ENCODE measurements at regions not wholly inside any gene's neighbourhood (a gene's known extent, or its start where the extent isn't known, plus 50 kb on each side); places are given as distances from the start of the nearest gene placed in this dataset.

GRCh38 chr2:117718048-117718447 is 96.4 kb upstream of the DDX18 start:
- no TSS peak for BruUV-seq (replicated peaks)
- H3K4me1 ChIP-seq (ENCODE audit: control insufficient read depth in 1 of 2, insufficient read depth in 2 of 2, low read length in 2 of 2), result no peaks in the 10 kb centered on the region
- intact Hi-C loops (cut with micrococcal nuclease), result no loop called here
- no peaks in the 10 kb centered on the region for H3K9me3 ChIP-seq (ENCODE audit: control insufficient read depth in 1 of 2, insufficient read depth in 1 of 2, low read depth in 1 of 2, low read length in 2 of 2)
- H3K9ac ChIP-seq (ENCODE audit: low read length), result no peak overlapping the region
- ChIA-PET CTCF (no interaction called here), POLR2A (no interaction called here), RAD21 (ENCODE audit: low non-redundant PET in 1 of 2, low total read pairs in 2 of 2, uncharacterized antibody in 2 of 2, unreplicated experiment in 2 of 2) (no interaction called here)
- no peaks in the 10 kb centered on the region for H3K27me3 ChIP-seq (ENCODE audit: insufficient read depth, low read length)
- H4K20me1 ChIP-seq (ENCODE audit: insufficient read depth), result no peaks in the 10 kb centered on the region
- no peaks in the 10 kb centered on the region for H3K9me2 ChIP-seq (ENCODE audit: insufficient read depth)
- no peaks in the 10 kb centered on the region for H3K79me2 ChIP-seq (ENCODE audit: insufficient read depth, low read length)
- TF ChIP-seq, protein P1, sequence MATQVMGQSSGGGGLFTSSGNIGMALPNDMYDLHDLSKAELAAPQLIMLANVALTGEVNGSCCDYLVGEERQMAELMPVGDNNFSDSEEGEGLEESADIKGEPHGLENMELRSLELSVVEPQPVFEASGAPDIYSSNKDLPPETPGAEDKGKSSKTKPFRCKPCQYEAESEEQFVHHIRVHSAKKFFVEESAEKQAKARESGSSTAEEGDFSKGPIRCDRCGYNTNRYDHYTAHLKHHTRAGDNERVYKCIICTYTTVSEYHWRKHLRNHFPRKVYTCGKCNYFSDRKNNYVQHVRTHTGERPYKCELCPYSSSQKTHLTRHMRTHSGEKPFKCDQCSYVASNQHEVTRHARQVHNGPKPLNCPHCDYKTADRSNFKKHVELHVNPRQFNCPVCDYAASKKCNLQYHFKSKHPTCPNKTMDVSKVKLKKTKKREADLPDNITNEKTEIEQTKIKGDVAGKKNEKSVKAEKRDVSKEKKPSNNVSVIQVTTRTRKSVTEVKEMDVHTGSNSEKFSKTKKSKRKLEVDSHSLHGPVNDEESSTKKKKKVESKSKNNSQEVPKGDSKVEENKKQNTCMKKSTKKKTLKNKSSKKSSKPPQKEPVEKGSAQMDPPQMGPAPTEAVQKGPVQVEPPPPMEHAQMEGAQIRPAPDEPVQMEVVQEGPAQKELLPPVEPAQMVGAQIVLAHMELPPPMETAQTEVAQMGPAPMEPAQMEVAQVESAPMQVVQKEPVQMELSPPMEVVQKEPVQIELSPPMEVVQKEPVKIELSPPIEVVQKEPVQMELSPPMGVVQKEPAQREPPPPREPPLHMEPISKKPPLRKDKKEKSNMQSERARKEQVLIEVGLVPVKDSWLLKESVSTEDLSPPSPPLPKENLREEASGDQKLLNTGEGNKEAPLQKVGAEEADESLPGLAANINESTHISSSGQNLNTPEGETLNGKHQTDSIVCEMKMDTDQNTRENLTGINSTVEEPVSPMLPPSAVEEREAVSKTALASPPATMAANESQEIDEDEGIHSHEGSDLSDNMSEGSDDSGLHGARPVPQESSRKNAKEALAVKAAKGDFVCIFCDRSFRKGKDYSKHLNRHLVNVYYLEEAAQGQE (IDR thresholded peaks at IDR 0.05; ENCODE audit: low read depth), result no peak
- TF ChIP-seq ZNF274 (IDR thresholded peaks at IDR 0.05; ENCODE audit: low read depth, low read length), result no peak
- TF ChIP-seq MAX (IDR thresholded peaks at IDR 0.05), result no peak
- H2AFZ ChIP-seq (ENCODE audit: low read depth, low read length, poor library complexity, severe bottlenecking), result no peak overlapping the region
- H3K4me3 ChIP-seq (replicated peaks in 1 of 2; ENCODE audit: low read depth in 1 of 2, low read length in 2 of 2), result no peak overlapping the region
- ATAC-seq (no peak), DNase-seq (ENCODE audit: low read depth, low spot score) (no peak)
- no peak overlapping the region for H3K4me2 ChIP-seq (ENCODE audit: low read length)
- H3K27ac ChIP-seq (ENCODE audit: low read depth, low read length), result no peak overlapping the region
- H3K36me3 ChIP-seq (ENCODE audit: control insufficient read depth in 1 of 2, insufficient read depth in 2 of 2, low read length in 2 of 2), result no peaks in the 10 kb centered on the region

- no TSS peak for BruUV-seq (replicated peaks)
- no peaks in the 10 kb centered on the region for H3K9me3 ChIP-seq (ENCODE audit: control insufficient read depth in 1 of 2, insufficient read depth in 1 of 2, low read depth in 1 of 2, low read length in 2 of 2)
- ATAC-seq, result no peak
- no peaks in the 10 kb centered on the region for H3K79me2 ChIP-seq (ENCODE audit: insufficient read depth, low read length)
- CTCF ChIA-PET, result no interaction called here
- H2AFZ ChIP-seq (ENCODE audit: low read depth, low read length, poor library complexity, severe bottlenecking), result no peak overlapping the region
- H3K36me3 ChIP-seq (ENCODE audit: control insufficient read depth in 1 of 2, insufficient read depth in 2 of 2, low read length in 2 of 2), result no peaks in the 10 kb centered on the region
- no peaks in the 10 kb centered on the region for H3K27me3 ChIP-seq (ENCODE audit: insufficient read depth, low read length)
- no peak overlapping the region for H3K27ac ChIP-seq (ENCODE audit: low read depth, low read length)
- RAD21 ChIA-PET (ENCODE audit: low non-redundant PET in 1 of 2, low total read pairs in 2 of 2, uncharacterized antibody in 2 of 2, unreplicated experiment in 2 of 2), result no interaction called here
- no peaks in the 10 kb centered on the region for H4K20me1 ChIP-seq (ENCODE audit: insufficient read depth)
- POLR2A ChIA-PET, result no interaction called here
- DNase-seq (ENCODE audit: low read depth, low spot score), result no peak
- intact Hi-C loops (cut with micrococcal nuclease), result no loop called here
- H3K4me3 ChIP-seq (replicated peaks in 1 of 2; ENCODE audit: low read depth in 1 of 2, low read length in 2 of 2), result no peak overlapping the region
- no peaks in the 10 kb centered on the region for H3K9me2 ChIP-seq (ENCODE audit: insufficient read depth)
- H3K4me2 ChIP-seq (ENCODE audit: low read length), result no peak overlapping the region
- no peaks in the 10 kb centered on the region for H3K4me1 ChIP-seq (ENCODE audit: control insufficient read depth in 1 of 2, insufficient read depth in 2 of 2, low read length in 2 of 2)
- no peak overlapping the region for H3K9ac ChIP-seq (ENCODE audit: low read length)
- TF ChIP-seq MAX (IDR thresholded peaks at IDR 0.05) (no peak), EZH2phosphoT487 (IDR thresholded peaks at IDR 0.05; ENCODE audit: borderline replicate concordance) (no peak), ELF1 (IDR thresholded peaks at IDR 0.05; ENCODE audit: borderline replicate concordance, low read depth) (no peak), CBX3 (IDR thresholded peaks at IDR 0.05; ENCODE audit: low read depth) (no peak), YY1 (IDR thresholded peaks at IDR 0.05; ENCODE audit: extremely low read depth, insufficient replicate concordance, low read depth, low read length) (no peak), ZFX (IDR thresholded peaks at IDR 0.05) (no peak), SP1 (IDR thresholded peaks at IDR 0.05; ENCODE audit: low read depth) (no peak), ZNF274 (IDR thresholded peaks at IDR 0.05; ENCODE audit: low read depth, low read length) (no peak), SIN3A (IDR thresholded peaks at IDR 0.05; ENCODE audit: low read depth) (no peak)
- TF ChIP-seq, protein P2, sequence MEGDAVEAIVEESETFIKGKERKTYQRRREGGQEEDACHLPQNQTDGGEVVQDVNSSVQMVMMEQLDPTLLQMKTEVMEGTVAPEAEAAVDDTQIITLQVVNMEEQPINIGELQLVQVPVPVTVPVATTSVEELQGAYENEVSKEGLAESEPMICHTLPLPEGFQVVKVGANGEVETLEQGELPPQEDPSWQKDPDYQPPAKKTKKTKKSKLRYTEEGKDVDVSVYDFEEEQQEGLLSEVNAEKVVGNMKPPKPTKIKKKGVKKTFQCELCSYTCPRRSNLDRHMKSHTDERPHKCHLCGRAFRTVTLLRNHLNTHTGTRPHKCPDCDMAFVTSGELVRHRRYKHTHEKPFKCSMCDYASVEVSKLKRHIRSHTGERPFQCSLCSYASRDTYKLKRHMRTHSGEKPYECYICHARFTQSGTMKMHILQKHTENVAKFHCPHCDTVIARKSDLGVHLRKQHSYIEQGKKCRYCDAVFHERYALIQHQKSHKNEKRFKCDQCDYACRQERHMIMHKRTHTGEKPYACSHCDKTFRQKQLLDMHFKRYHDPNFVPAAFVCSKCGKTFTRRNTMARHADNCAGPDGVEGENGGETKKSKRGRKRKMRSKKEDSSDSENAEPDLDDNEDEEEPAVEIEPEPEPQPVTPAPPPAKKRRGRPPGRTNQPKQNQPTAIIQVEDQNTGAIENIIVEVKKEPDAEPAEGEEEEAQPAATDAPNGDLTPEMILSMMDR (IDR thresholded peaks at IDR 0.05 in 2 of 3, conservative IDR thresholded peaks at IDR 0.05 in 1 of 3; ENCODE audit: borderline replicate concordance in 1 of 3, insufficient read depth in 1 of 3, low read depth in 2 of 3, low read length in 2 of 3), result no peak
- TF ChIP-seq, protein P3, sequence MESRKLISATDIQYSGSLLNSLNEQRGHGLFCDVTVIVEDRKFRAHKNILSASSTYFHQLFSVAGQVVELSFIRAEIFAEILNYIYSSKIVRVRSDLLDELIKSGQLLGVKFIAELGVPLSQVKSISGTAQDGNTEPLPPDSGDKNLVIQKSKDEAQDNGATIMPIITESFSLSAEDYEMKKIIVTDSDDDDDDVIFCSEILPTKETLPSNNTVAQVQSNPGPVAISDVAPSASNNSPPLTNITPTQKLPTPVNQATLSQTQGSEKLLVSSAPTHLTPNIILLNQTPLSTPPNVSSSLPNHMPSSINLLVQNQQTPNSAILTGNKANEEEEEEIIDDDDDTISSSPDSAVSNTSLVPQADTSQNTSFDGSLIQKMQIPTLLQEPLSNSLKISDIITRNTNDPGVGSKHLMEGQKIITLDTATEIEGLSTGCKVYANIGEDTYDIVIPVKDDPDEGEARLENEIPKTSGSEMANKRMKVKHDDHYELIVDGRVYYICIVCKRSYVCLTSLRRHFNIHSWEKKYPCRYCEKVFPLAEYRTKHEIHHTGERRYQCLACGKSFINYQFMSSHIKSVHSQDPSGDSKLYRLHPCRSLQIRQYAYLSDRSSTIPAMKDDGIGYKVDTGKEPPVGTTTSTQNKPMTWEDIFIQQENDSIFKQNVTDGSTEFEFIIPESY (IDR thresholded peaks at IDR 0.05; ENCODE audit: extremely low read depth, insufficient replicate concordance, low read length), result no peak
Measured at GRCh38 chr2:117720765-117721164, 93.7 kb upstream of the DDX18 start.
